Spinal cord (tissue), 9 donors: ENCODE measurements at regions not wholly inside any gene's neighbourhood (a gene's known extent, or its start where the extent isn't known, plus 50 kb on each side); places are given as distances from the start of the nearest gene placed in this dataset.

Source experiments
- DNase-seq, 6 donors: peaks; one replicate each; pipeline versions ENCODE4 v3.0.0 to v3.0.0-alpha.2; 2013 to 2015; ENCODE audit warnings: low spot score in 6 of 6, low read depth in 4 of 6
- H3K27ac ChIP-seq: one replicate; pipeline ENCODE4 v1.5.1; 2013; ENCODE audit warnings: low read depth, low read length, control low read depth
- H3K27me3 ChIP-seq: one replicate; pipeline ENCODE4 v1.6.1; 2013; ENCODE audit warnings: low read length; ENCODE audit not compliant: control insufficient read depth, insufficient read depth
- H3K36me3 ChIP-seq: one replicate; pipeline ENCODE4 v1.6.1; 2013; ENCODE audit warnings: low read length; ENCODE audit not compliant: control insufficient read depth, insufficient read depth
- H3K4me1 ChIP-seq: one replicate; pipeline ENCODE4 v1.6.1; 2013; ENCODE audit warnings: low read length; ENCODE audit not compliant: control insufficient read depth, insufficient read depth
- H3K4me3 ChIP-seq: one replicate; pipeline ENCODE4 v1.5.1; 2013; ENCODE audit warnings: low read depth, low read length, control low read depth
- H3K9me3 ChIP-seq: one replicate; pipeline ENCODE4 v1.6.1; 2013; ENCODE audit warnings: low read length; ENCODE audit not compliant: control insufficient read depth, insufficient read depth
- WGBS: methylation state at CpG from one replicate; pipeline ENCODE4 v1.1.5; 2013; ENCODE audit warnings: missing lambda C conversion rate; ENCODE audit not compliant: insufficient coverage; 5-methylcytosine and 5-hydroxymethylcytosine counted together
- donor health status: healthy.

GRCh38 chr2:185939858-185940257, 201.3 kb downstream of the FSIP2 start:
- H3K9me3 ChIP-seq, result no peaks in the 10 kb centered on the region
- no peak for DNase-seq
- H3K36me3 ChIP-seq, result no peaks in the 10 kb centered on the region
- no peaks in the 10 kb centered on the region for H3K27me3 ChIP-seq
- no peak overlapping the region for H3K27ac ChIP-seq
- H3K4me1 ChIP-seq, result no peaks in the 10 kb centered on the region
- H3K4me3 ChIP-seq, result no peak overlapping the region

DNA sequence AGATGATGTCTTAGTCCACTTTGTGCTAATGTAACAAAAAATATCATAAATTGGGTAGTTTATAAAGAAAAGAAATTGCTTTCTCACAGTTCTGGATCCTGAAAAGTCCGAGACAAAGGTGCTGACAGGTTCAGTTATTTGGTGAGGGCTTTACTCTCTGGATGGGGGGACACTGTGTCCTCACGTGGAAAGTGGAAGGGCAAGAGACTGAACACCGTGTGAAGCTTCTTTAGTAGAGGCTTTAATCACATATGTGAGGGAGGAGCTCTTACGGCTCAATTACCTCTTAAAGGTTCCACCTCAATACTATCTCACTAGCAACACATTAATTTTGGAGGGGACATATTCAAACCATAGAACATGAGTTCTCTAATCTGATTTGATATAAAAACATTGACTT, 204.3 kb downstream of the FSIP2 start:
- WGBS, result 79% methylated on average over 2 of the region's 4 CpGs
- Histone ChIP-seq H3K27me3 (no peaks in the 10 kb centered on the region), H3K27ac (no peak overlapping the region), H3K36me3 (no peaks in the 10 kb centered on the region), H3K4me1 (no peaks in the 10 kb centered on the region), H3K4me3 (no peak overlapping the region), H3K9me3 (no peaks in the 10 kb centered on the region)
- no peak for DNase-seq

- H3K4me1 ChIP-seq, result no peaks in the 10 kb centered on the region
- DNase-seq, result peak in 1 of 6 donors; percentile 5
- no CpG with 5 or more reads among the region's 2 CpGs for WGBS
- H3K27ac ChIP-seq, result no peak overlapping the region
- H3K4me3 ChIP-seq, result no peak overlapping the region
- no peaks in the 10 kb centered on the region for H3K27me3 ChIP-seq
- H3K9me3 ChIP-seq, result no peaks in the 10 kb centered on the region
- no peaks in the 10 kb centered on the region for H3K36me3 ChIP-seq
These were observed 209.1 kb downstream of the FSIP2 start for GRCh38 chr2:185947722-185948121.

DNA sequence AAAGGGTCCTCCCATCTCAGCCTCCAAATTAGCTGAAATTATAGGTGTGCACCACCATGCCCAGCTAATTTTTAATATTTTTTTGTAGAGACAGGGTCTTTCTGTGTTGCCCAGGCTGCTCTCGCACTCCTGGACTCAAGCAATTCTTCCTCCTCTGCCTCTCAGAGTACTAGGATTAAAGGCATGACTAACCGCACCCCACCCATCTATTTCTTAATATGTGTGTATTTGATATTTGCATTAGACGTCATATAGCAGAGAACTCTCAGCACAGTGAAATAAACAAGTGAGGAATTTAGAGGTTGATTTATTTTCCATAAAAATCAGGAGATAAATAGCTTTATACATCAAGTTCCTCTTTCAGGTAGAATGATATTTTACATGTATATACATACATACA, 213.5 kb downstream of the FSIP2 start:
- Histone ChIP-seq H3K4me3 (no peak overlapping the region), H3K4me1 (no peaks in the 10 kb centered on the region), H3K9me3 (no peaks in the 10 kb centered on the region), H3K36me3 (no peaks in the 10 kb centered on the region), H3K27me3 (no peaks in the 10 kb centered on the region), H3K27ac (no peak overlapping the region)
- no peak for DNase-seq
- WGBS, result no CpG with 5 or more reads among the region's 3 CpGs

- Histone ChIP-seq H3K27ac (no peak overlapping the region), H3K27me3 (no peaks in the 10 kb centered on the region), H3K4me3 (no peak overlapping the region), H3K36me3 (no peaks in the 10 kb centered on the region), H3K9me3 (peaks cover 1% of the 10 kb centered on the region), H3K4me1 (no peaks in the 10 kb centered on the region)
- no peak for DNase-seq
- no CpG with 5 or more reads among the region's 2 CpGs for WGBS
These were observed 215.8 kb downstream of the FSIP2 start for GRCh38 chr2:185954389-185954788.

DNA sequence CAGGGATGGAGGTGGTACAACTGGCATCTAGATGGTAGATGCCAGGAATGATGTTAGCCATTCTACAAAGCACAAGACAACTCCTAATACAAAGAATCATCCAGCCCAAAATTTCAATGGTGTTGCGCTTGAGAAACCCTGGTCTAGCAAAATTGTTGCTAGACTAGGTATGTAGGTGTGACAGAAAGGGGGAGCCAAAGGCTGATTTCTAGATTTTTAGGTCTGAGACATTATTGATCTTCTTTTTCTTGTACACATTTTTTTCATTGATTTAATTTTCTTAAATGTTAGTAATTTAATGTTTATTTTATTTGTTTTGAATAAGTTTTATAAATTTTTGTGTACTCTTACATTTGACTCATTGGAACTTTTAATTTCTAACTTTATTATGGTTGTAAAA, 216.4 kb downstream of the FSIP2 start:
- H3K4me1 ChIP-seq, result no peaks in the 10 kb centered on the region
- no peak overlapping the region for H3K27ac ChIP-seq
- peaks cover 6% of the 10 kb centered on the region for H3K9me3 ChIP-seq
- DNase-seq, result no peak
- H3K27me3 ChIP-seq, result no peaks in the 10 kb centered on the region
- no peak overlapping the region for H3K4me3 ChIP-seq
- no CpG with 5 or more reads among the region's 1 CpG for WGBS
- no peaks in the 10 kb centered on the region for H3K36me3 ChIP-seq

DNA sequence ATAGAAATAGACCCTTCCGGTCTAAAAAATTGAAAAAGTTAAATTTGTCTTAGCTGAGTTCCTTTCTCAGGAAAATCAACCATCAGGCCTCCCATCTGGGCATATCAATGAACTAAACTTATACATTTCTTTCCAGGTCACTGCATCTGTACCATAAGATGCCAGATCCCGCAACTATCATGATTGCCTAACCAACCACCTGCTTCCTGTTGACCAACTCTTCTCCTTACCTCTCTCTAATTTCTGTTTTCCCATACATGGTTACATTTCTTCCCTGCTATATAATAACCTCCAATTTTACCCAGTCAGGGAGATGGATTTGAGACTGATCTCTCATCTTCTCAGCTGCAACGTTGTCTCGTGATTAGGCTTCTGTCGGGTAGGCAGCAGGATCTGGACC, 228.7 kb downstream of the FSIP2 start:
- H3K4me3 ChIP-seq, result no peak overlapping the region
- H3K27me3 ChIP-seq, result no peaks in the 10 kb centered on the region
- DNase-seq, result no peak
- H3K27ac ChIP-seq, result no peak overlapping the region
- WGBS, result 100% methylated on average over 3 of the region's 5 CpGs
- H3K36me3 ChIP-seq, result no peaks in the 10 kb centered on the region
- H3K4me1 ChIP-seq, result no peaks in the 10 kb centered on the region
- peaks cover 3% of the 10 kb centered on the region for H3K9me3 ChIP-seq

GRCh38 chr2:185970148-185970852, 231.7 kb downstream of the FSIP2 start:
- Histone ChIP-seq H3K36me3 (no peaks in the 10 kb centered on the region), H3K9me3 (peaks cover 9% of the 10 kb centered on the region), H3K27ac (no peak overlapping the region), H3K4me1 (no peaks in the 10 kb centered on the region), H3K27me3 (no peaks in the 10 kb centered on the region), H3K4me3 (no peak overlapping the region)
- no peak for DNase-seq
- no CpG with 5 or more reads among the region's 3 CpGs for WGBS

DNA sequence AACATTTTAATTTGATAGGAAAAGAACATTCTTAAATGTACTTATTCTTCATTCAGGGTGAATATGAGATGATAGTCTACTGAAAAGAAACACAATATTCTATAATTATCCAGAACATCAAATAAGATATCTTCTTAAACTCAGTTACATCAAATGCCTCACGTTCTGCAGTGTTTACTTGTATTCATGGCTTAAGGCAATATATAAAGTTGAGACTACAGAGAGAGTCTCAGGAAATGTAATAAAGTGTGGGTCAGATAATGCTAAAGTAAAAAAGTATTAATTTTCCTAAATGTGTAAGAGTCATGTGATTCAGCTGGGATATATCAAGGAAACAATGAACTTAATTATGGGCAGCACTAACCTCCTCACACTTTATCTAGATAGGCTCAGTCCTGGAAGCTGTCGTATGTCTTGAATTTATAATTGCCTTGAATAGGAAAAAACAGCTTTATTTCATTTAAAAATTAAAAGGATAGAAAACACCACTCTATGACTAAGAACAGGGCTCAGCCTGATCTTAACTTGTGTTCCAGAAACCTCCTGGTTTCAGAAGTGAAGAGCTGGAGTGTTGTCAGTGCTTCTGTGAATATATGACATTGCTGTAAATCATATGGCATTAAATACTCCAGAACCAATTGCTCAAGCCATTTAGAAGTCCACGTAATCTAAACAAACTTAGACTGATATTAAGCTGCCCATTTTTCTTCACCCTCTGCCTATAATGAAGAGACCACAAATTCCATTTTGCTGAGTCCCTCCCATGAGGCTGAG, 240.2 kb downstream of the FSIP2 start:
- no peaks in the 10 kb centered on the region for H3K4me1 ChIP-seq
- 67% methylated on average over 1 of the region's 3 CpGs for WGBS
- no peak for DNase-seq

GRCh38 chr2:185979546-185980071, 241.0 kb downstream of the FSIP2 start:
- DNase-seq, result no peak
- Histone ChIP-seq H3K27me3 (no peaks in the 10 kb centered on the region), H3K4me1 (no peaks in the 10 kb centered on the region), H3K4me3 (no peak overlapping the region), H3K27ac (no peak overlapping the region), H3K36me3 (no peaks in the 10 kb centered on the region), H3K9me3 (no peaks in the 10 kb centered on the region)
- WGBS, result no CpG with 5 or more reads among the region's 2 CpGs

More for the DNA sequence above, 240.2 kb downstream of the FSIP2 start:
- peaks cover 6% of the 10 kb centered on the region for H3K9me3 ChIP-seq
- H3K36me3 ChIP-seq, result no peaks in the 10 kb centered on the region
- no peak overlapping the region for H3K4me3 ChIP-seq
- H3K27me3 ChIP-seq, result no peaks in the 10 kb centered on the region
- H3K27ac ChIP-seq, result no peak overlapping the region
